ENCODE measurements at regions not wholly inside any gene's neighbourhood (a gene's known extent, or its start where the extent isn't known, plus 50 kb on each side); places are given as distances from the start of the nearest gene placed in this dataset.
"Not testable (repeated sequence)": the region's sequence is repeated elsewhere in the genome, so short reads cannot be mapped to it uniquely, and the experiment has no call there.

DNA sequence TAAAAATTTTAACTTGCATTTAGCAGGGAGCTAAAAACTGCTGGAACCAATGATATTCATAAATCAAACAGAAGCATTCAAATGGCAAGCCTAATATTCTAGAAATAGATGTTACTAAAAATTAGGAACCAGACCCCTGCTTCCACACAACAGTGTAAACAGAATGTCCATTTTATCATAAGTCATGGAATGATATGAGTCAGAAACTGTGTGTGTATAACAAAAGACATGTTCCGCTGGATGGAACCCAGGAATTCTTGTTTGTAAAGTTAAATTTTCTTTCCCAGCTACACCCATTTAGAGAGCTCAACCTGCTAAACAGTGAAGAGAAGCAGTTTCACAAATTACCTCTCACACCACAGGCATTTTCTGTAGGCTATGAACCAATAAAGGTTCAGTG lies 131.1 kb upstream of the PTPN20 start:
- Histone ChIP-seq H3K4me1 (ENCODE audit: control insufficient read depth, insufficient read depth, low read length, unreplicated experiment) (peaks cover 11% of the 10 kb centered on the region), H3K27ac (ENCODE audit: low read depth, low read length) (peak overlapping the region; percentile 87)
- H3K79me2 ChIP-seq (ENCODE audit: control insufficient read depth, insufficient read depth, low read length, unreplicated experiment); H3K4me3 ChIP-seq (ENCODE audit: low read depth, low read length); H3K36me3 ChIP-seq (ENCODE audit: insufficient read depth, low read length); H3K27me3 ChIP-seq (ENCODE audit: insufficient read depth, low read length); H2AFZ ChIP-seq (ENCODE audit: low read length, unreplicated experiment): not testable (repeated sequence)

DNA sequence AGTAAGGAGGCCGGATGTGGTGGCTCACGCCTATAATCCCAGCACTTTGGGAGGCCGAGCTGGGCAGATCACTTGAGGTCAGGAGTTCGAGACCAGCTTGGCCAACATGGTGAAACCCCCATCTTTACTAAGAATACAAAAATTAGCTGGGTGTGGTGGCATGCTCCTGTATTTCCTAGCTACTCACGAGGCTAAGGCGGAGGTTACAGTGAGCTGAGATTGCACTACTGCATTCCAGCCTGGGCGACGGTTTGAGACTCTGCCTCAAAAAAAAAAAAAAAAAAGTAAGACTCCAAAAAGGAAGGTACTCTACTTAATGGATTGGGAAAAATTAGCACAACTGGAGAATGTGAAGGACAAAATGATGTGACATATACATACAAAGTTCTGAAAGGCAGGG lies 130.2 kb upstream of the PTPN20 start:
- not testable (repeated sequence) for H3K36me3 ChIP-seq (ENCODE audit: insufficient read depth, low read length); H3K79me2 ChIP-seq (ENCODE audit: control insufficient read depth, insufficient read depth, low read length, unreplicated experiment); H3K27me3 ChIP-seq (ENCODE audit: insufficient read depth, low read length); H3K4me3 ChIP-seq (ENCODE audit: low read depth, low read length); H2AFZ ChIP-seq (ENCODE audit: low read length, unreplicated experiment)
- Histone ChIP-seq H3K4me1 (ENCODE audit: control insufficient read depth, insufficient read depth, low read length, unreplicated experiment) (peaks cover 11% of the 10 kb centered on the region), H3K27ac (ENCODE audit: low read depth, low read length) (peak overlapping the region; percentile 87)

- not testable (repeated sequence) for H3K79me2 ChIP-seq (ENCODE audit: control insufficient read depth, insufficient read depth, low read length, unreplicated experiment)
Observed at GRCh38 chr10:46782001-46782874, 129.0 kb upstream of the PTPN20 start.

GRCh38 chr10:46784665-46785064 lies 126.6 kb upstream of the PTPN20 start:
- not testable (repeated sequence) for H3K27me3 ChIP-seq (ENCODE audit: insufficient read depth, low read length); H3K4me3 ChIP-seq (ENCODE audit: low read depth, low read length); H3K36me3 ChIP-seq (ENCODE audit: insufficient read depth, low read length); H3K79me2 ChIP-seq (ENCODE audit: control insufficient read depth, insufficient read depth, low read length, unreplicated experiment); H2AFZ ChIP-seq (ENCODE audit: low read length, unreplicated experiment); H3K27ac ChIP-seq (ENCODE audit: low read depth, low read length)
- H3K4me1 ChIP-seq (ENCODE audit: control insufficient read depth, insufficient read depth, low read length, unreplicated experiment) = peaks cover 11% of the 10 kb centered on the region

More at GRCh38 chr10:46782001-46782874, 129.0 kb upstream of the PTPN20 start:
- H2AFZ ChIP-seq (ENCODE audit: low read length, unreplicated experiment); H3K36me3 ChIP-seq (ENCODE audit: insufficient read depth, low read length); H3K27me3 ChIP-seq (ENCODE audit: insufficient read depth, low read length); H3K4me3 ChIP-seq (ENCODE audit: low read depth, low read length): not testable (repeated sequence)
- Histone ChIP-seq H3K27ac (ENCODE audit: low read depth, low read length) (peak overlapping the region; percentile 87), H3K4me1 (ENCODE audit: control insufficient read depth, insufficient read depth, low read length, unreplicated experiment) (peaks cover 11% of the 10 kb centered on the region)

DNA sequence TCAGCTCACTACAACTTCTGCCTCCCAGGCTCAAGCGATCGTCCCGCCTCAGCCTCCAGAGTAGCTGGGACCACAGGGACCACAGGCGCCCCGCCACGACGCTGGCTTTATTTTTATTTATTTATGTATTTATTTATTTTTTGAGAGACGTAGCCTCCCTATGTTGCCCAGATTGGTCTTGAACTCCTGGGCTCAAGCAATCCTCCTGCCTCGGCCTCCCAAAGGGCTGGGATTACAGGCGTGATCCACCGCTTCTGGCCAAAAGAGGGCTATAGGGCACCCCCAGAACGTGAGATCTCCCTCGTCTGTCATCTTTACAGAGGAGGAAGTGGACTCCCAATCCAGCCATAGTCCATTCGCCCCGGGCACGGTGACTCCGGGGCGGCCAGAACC lies 125.1 kb upstream of the PTPN20 start:
- not testable (repeated sequence) for H3K27ac ChIP-seq (ENCODE audit: low read depth, low read length); H2AFZ ChIP-seq (ENCODE audit: low read length, unreplicated experiment)
- peak overlapping the region; percentile 90 for H3K4me3 ChIP-seq (ENCODE audit: low read depth, low read length)

GRCh38 chr10:46786518-46787320 lies 124.5 kb upstream of the PTPN20 start:
- H3K27me3 ChIP-seq (ENCODE audit: insufficient read depth, low read length); H3K4me1 ChIP-seq (ENCODE audit: control insufficient read depth, insufficient read depth, low read length, unreplicated experiment); H3K79me2 ChIP-seq (ENCODE audit: control insufficient read depth, insufficient read depth, low read length, unreplicated experiment); H3K36me3 ChIP-seq (ENCODE audit: insufficient read depth, low read length): not testable (repeated sequence)
- peak overlapping the region; percentile 90 for H3K4me3 ChIP-seq (ENCODE audit: low read depth, low read length)
- peak overlapping the region; percentile 85 for H2AFZ ChIP-seq (ENCODE audit: low read length, unreplicated experiment)
- peak overlapping the region; percentile 48 for H3K27ac ChIP-seq (ENCODE audit: low read depth, low read length)

More for the DNA sequence above, 125.1 kb upstream of the PTPN20 start:
- not testable (repeated sequence) for H3K4me1 ChIP-seq (ENCODE audit: control insufficient read depth, insufficient read depth, low read length, unreplicated experiment); H3K36me3 ChIP-seq (ENCODE audit: insufficient read depth, low read length); H3K79me2 ChIP-seq (ENCODE audit: control insufficient read depth, insufficient read depth, low read length, unreplicated experiment); H3K27me3 ChIP-seq (ENCODE audit: insufficient read depth, low read length)

DNA sequence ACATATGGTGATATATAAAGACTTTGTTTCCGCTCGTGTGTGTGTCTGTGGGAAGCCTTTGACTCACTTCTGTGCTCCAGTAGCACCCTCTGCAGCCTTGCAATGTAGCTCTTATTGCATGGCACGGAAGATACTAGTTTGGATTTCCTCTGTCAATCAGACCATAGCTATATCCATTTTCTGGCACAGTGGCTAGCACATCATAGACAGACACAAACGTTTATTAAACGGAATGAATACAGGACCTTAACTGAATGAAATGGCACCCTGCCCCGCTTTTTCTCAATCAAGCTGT lies 124.0 kb upstream of the PTPN20 start:
- Histone ChIP-seq H3K27ac (ENCODE audit: low read depth, low read length) (peak overlapping the region; percentile 48), H3K79me2 (ENCODE audit: control insufficient read depth, insufficient read depth, low read length, unreplicated experiment) (no peaks in the 10 kb centered on the region), H3K36me3 (ENCODE audit: insufficient read depth, low read length) (no peaks in the 10 kb centered on the region), H2AFZ (ENCODE audit: low read length, unreplicated experiment) (peak overlapping the region; percentile 68), H3K27me3 (ENCODE audit: insufficient read depth, low read length) (no peaks in the 10 kb centered on the region), H3K4me3 (ENCODE audit: low read depth, low read length) (peak overlapping the region; percentile 90), H3K4me1 (ENCODE audit: control insufficient read depth, insufficient read depth, low read length, unreplicated experiment) (no peaks in the 10 kb centered on the region)

DNA sequence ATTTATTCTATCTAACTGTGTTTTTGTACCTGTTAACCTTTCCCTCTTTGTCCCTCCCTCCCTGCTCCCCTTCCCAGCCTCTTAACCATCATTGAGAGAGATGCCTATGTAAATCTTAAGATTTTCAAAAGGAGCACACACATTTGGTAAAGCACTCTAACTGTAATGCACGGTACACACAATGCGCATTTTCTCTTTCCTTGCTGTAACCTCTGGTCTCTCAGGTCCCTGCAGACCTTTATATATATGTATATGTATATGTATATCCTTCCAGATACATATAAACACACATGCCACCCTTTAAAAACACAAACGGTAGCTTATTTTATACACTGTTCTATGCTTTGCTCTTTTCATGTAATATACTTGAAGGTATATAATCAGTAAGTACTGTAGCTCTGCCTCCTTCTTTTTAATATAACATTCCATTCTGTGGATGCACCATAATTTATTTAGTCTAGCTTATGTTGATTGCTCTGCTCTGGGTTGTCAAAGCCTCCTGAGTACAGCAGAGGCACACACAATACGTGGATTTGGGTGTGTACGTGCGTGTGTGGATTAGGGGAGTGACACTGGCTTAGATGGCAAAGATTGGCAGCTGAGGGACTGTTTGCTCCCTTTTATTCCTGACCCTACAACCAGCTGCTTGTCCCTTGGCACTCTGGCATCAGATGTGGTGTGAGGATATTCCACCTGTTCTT lies 118.4 kb upstream of the PTPN20 start:
- not testable (repeated sequence) for H3K79me2 ChIP-seq (ENCODE audit: control insufficient read depth, insufficient read depth, low read length, unreplicated experiment); H3K27me3 ChIP-seq (ENCODE audit: insufficient read depth, low read length); H3K4me1 ChIP-seq (ENCODE audit: control insufficient read depth, insufficient read depth, low read length, unreplicated experiment); H3K4me3 ChIP-seq (ENCODE audit: low read depth, low read length); H3K36me3 ChIP-seq (ENCODE audit: insufficient read depth, low read length); H3K27ac ChIP-seq (ENCODE audit: low read depth, low read length); H2AFZ ChIP-seq (ENCODE audit: low read length, unreplicated experiment)

DNA sequence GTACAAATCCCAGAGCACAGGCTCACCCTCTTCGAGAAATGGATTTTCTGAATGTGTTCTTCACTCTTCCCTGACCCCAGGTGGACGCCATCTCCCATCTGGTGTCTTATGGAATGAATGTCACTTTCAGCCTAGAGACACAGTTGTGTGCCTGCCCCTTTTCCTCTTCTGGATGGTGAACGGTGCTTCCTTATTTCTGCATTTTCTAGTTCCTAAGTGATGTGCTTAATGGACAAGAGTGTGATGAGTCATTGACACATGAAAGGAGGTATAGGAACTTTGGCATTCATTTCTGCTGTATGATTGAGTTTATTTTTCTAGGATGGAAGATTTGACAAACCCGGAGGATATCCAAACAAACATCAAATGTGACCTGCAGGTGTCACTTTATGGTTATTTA lies 114.9 kb upstream of the PTPN20 start:
- H2AFZ ChIP-seq (ENCODE audit: low read length, unreplicated experiment); H3K4me3 ChIP-seq (ENCODE audit: low read depth, low read length); H3K36me3 ChIP-seq (ENCODE audit: insufficient read depth, low read length); H3K27ac ChIP-seq (ENCODE audit: low read depth, low read length); H3K79me2 ChIP-seq (ENCODE audit: control insufficient read depth, insufficient read depth, low read length, unreplicated experiment); H3K4me1 ChIP-seq (ENCODE audit: control insufficient read depth, insufficient read depth, low read length, unreplicated experiment); H3K27me3 ChIP-seq (ENCODE audit: insufficient read depth, low read length): not testable (repeated sequence)

- not testable (repeated sequence) for H3K36me3 ChIP-seq (ENCODE audit: insufficient read depth, low read length); H3K27ac ChIP-seq (ENCODE audit: low read depth, low read length); H2AFZ ChIP-seq (ENCODE audit: low read length, unreplicated experiment); H3K27me3 ChIP-seq (ENCODE audit: insufficient read depth, low read length); H3K4me1 ChIP-seq (ENCODE audit: control insufficient read depth, insufficient read depth, low read length, unreplicated experiment); H3K79me2 ChIP-seq (ENCODE audit: control insufficient read depth, insufficient read depth, low read length, unreplicated experiment); H3K4me3 ChIP-seq (ENCODE audit: low read depth, low read length)
Observed at GRCh38 chr10:46802010-46802409, 109.2 kb upstream of the PTPN20 start.
